Heart right ventricle (tissue), 16 donors: ENCODE measurements at regions not wholly inside any gene's neighbourhood (a gene's known extent, or its start where the extent isn't known, plus 50 kb on each side); places are given as distances from the start of the nearest gene placed in this dataset.
A peak's percentile ranks its signal among the peaks of the same experiment; 100 is the strongest.

Experiments
- ATAC-seq, 8 donors: fragments of 200-7000 bp; cut with Tn5 transposase; one replicate each; pipeline ENCODE4 v1.9.1; 2020; ENCODE audit warnings: mild to moderate bottlenecking in 8 of 8, moderate library complexity in 8 of 8, moderate number of reproducible peaks in 1 of 8
- DNase-seq, 2 donors: peaks; one replicate each; pipeline ENCODE4 v3.0.0-alpha.2; 2020
- H3K27ac ChIP-seq, 10 donors: fragments of 200-600 bp; sonication (generic) in 2 of 10; one replicate each; pipeline versions ENCODE4 v1.5.0 to v1.8.0; 2020 to 2022; ENCODE audit warnings: mild to moderate bottlenecking in 3 of 10
- H3K27me3 ChIP-seq, 7 donors: fragments of 200-600 bp; one replicate each; pipeline ENCODE4 v1.8.0; 2021 to 2022; ENCODE audit warnings: mild to moderate bottlenecking in 2 of 7
- H3K36me3 ChIP-seq, 9 donors: fragments of 200-600 bp; sonication (generic) in 1 of 9; one replicate each; pipeline versions ENCODE4 v1.5.0 to v1.8.0; 2020 to 2022; ENCODE audit warnings: mild to moderate bottlenecking in 2 of 9
- H3K4me1 ChIP-seq, 9 donors: fragments of 200-600 bp; sonication (generic) in 1 of 9; one replicate each; pipeline versions ENCODE4 v1.5.0 to v1.8.0; 2020 to 2022; ENCODE audit warnings: mild to moderate bottlenecking in 4 of 9
- H3K4me3 ChIP-seq, 10 donors: fragments of 200-600 bp; sonication (generic) in 2 of 10; one replicate each; pipeline versions ENCODE4 v1.5.0 to v1.8.0; 2020 to 2022; ENCODE audit warnings: mild to moderate bottlenecking in 7 of 10, moderate library complexity in 2 of 10
- H3K9me3 ChIP-seq, 11 donors: fragments of 200-600 bp in 10 of 11; sonication (generic) in 2 of 11; one replicate each; pipeline versions ENCODE4 v1.5.0 to v1.8.0; 2013 to 2022; ENCODE audit warnings: mild to moderate bottlenecking in 2 of 11, control low read depth in 1 of 11, moderate library complexity in 1 of 11
- CTCF ChIP-seq, 9 donors: fragments of 200-600 bp; sonication (generic) in 2 of 9; IDR thresholded peaks; one replicate each; pipeline versions ENCODE4 v1.5.0 to v1.8.0; 2021 to 2022; ENCODE audit warnings: antibody characterized with exemption in 9 of 9, mild to moderate bottlenecking in 5 of 9, moderate library complexity in 1 of 9
- WGBS, 2 donors: extraction: QIAGEN DNeasy Blood & Tissue Kit; methylation state at CpG; one replicate each; pipeline ENCODE4 v1.1.7; 2013; ENCODE audit warnings: inconsistent platforms in 1 of 2; 5-methylcytosine and 5-hydroxymethylcytosine counted together
- intact Hi-C, 10 donors: fragments of 100-400 bp; cut with DNase I; formaldehyde crosslinking; loops; one replicate each; pipeline versions ENCODE4 v1.11.1 to v1.14.2; 2022
- donor health status: Arrhythmogenic right ventricular cardiomyopathy.
- donor health status: ischemic (EF 13 %, LVEDD 7.1; RV severe dilation, severe dysfunction).
- donor health status: healthy with polysubstance abuse.
- donor health status: DM: no; HTN: yes; CAD: no.
- donor health status: DM: no; HTN: no; CAD: no.
- donor health status: ischemic (EF 25% LVEDD 6.9; RV normal size, moderate dysfunction).
- donor health status: ischemic (EF 25% LVEDD 5.7; RV mildly dilated, moderate dysfunction).
- donor health status: healthy.
- donor health status: DM: yes; HTN: yes; CAD: no.
- donor health status: Ischemic cardiomyopathy.
- donor health status: ischemic (EF 35%, LVEDD 5.7; RV mildly dilated, moderate dysfunction).
- donor health status: nonischemic (EF 11% LVEDD 7.7; RV severe dilation, severe dysfunction).
- donor health status: DM: yes; HTN: yes; CAD: no.
- donor health status: PGD.
- donor health status: ischemic (EF 29% LVEDD 5.4; RV normal size, mild dysfunction).
- donor health status: nonischemic (EF 23%, LVEDD 6.1; RV moderate dilation, normal function).

GRCh38 chr12:59166457-59166856, 246.2 kb upstream of the LRIG3 start:
- H3K27me3 ChIP-seq = peaks cover 0 to 3% (median 0%) of the 10 kb centered on the region in 7 donors
- no peaks in the 10 kb centered on the region for H3K36me3 ChIP-seq
- TF ChIP-seq CTCF (IDR thresholded peaks at IDR 0.05) = no peak
- H3K4me1 ChIP-seq = no peaks in the 10 kb centered on the region
- no peak for ATAC-seq
- WGBS, 2 donors = 52 to 69% methylated on average over 1 of the region's 1 CpG
- H3K4me3 ChIP-seq = no peak overlapping the region
- DNase-seq = no peak
- no peaks in the 10 kb centered on the region for H3K9me3 ChIP-seq
- H3K27ac ChIP-seq = no peak overlapping the region
- intact Hi-C loops = loop anchor here in 1 of 10 donors (5.0 kb wide), 1 partner anchor 814 kb away; no protein-coding TSS in a partner anchor

GRCh38 chr12:59164991-59165718, 244.9 kb upstream of the LRIG3 start:
- no peak overlapping the region for H3K4me3 ChIP-seq
- intact Hi-C loops = loop anchor here in 2 of 10 donors (5.0 kb wide), 2 partner anchors 813 to 1183 kb away; no protein-coding TSS in a partner anchor
- ATAC-seq (no peak), DNase-seq (no peak)
- 30 to 36% methylated on average over 4 of the region's 4 CpGs for whole genome bisulfite sequencing, 2 donors
- H3K4me1 ChIP-seq = no peaks in the 10 kb centered on the region
- H3K27me3 ChIP-seq = peaks cover 0 to 3% (median 0%) of the 10 kb centered on the region in 7 donors
- peak in 8 of 9 donors; percentile 25 to 67 (median 58) for TF ChIP-seq CTCF (IDR thresholded peaks at IDR 0.05)
- H3K36me3 ChIP-seq = no peaks in the 10 kb centered on the region
- H3K27ac ChIP-seq = no peak overlapping the region
- H3K9me3 ChIP-seq = no peaks in the 10 kb centered on the region

GRCh38 chr12:59164226-59164625, 243.9 kb upstream of the LRIG3 start:
- TF ChIP-seq CTCF (IDR thresholded peaks at IDR 0.05) = no peak
- H3K9me3 ChIP-seq = no peaks in the 10 kb centered on the region
- intact Hi-C loops = loop anchor here in 1 of 10 donors (5.0 kb wide), 1 partner anchor 1182 kb away; no protein-coding TSS in a partner anchor
- no peaks in the 10 kb centered on the region for H3K4me1 ChIP-seq
- no peaks in the 10 kb centered on the region for H3K36me3 ChIP-seq
- H3K27ac ChIP-seq = no peak overlapping the region
- DNase-seq (no peak), ATAC-seq (no peak)
- H3K4me3 ChIP-seq = no peak overlapping the region
- H3K27me3 ChIP-seq = peaks cover 0 to 3% (median 0%) of the 10 kb centered on the region in 7 donors

GRCh38 chr12:59158681-59159080, 238.4 kb upstream of the LRIG3 start:
- no peak for DNase-seq
- Histone ChIP-seq H3K36me3 (no peaks in the 10 kb centered on the region), H3K27me3 (no peaks in the 10 kb centered on the region), H3K27ac (no peak overlapping the region), H3K9me3 (peaks cover 0 to 36% (median 6%) of the 10 kb centered on the region in 11 donors), H3K4me1 (no peaks in the 10 kb centered on the region), H3K4me3 (no peak overlapping the region)
- intact Hi-C loops = loop anchor here in 6 of 10 donors (5.0 to 10.0 kb wide), 4 partner anchors 614 to 1176 kb away; no protein-coding TSS in a partner anchor
- ATAC-seq = no peak
- TF ChIP-seq CTCF (IDR thresholded peaks at IDR 0.05) = no peak
- 91 to 94% methylated on average over 4 of the region's 4 CpGs for WGBS, 2 donors
